Peyer's patch (tissue), 4 donors: ENCODE measurements at regions not wholly inside any gene's neighbourhood (a gene's known extent, or its start where the extent isn't known, plus 50 kb on each side); places are given as distances from the start of the nearest gene placed in this dataset.

ENCODE experiments used
- POLR2A ChIP-seq, 2 donors: fragments of 450-650 bp; IDR thresholded peaks; one replicate each; pipeline ENCODE4 v1.5.1; 2017; ENCODE audit warnings: antibody characterized with exemption in 2 of 2, mild to moderate bottlenecking in 2 of 2, moderate library complexity in 2 of 2
- TF ChIP-seq, protein P1 (sequence below), 6 experiments: fragments of 450-650 bp in 4 of 6; fragments of 200-600 bp in 2 of 6; sonication (generic) in 1 of 6; IDR thresholded peaks; one replicate each; pipeline ENCODE4 v1.5.1; 2017 to 2019; ENCODE audit warnings: antibody characterized with exemption in 6 of 6, mild to moderate bottlenecking in 3 of 6, moderate library complexity in 1 of 6

DNA sequence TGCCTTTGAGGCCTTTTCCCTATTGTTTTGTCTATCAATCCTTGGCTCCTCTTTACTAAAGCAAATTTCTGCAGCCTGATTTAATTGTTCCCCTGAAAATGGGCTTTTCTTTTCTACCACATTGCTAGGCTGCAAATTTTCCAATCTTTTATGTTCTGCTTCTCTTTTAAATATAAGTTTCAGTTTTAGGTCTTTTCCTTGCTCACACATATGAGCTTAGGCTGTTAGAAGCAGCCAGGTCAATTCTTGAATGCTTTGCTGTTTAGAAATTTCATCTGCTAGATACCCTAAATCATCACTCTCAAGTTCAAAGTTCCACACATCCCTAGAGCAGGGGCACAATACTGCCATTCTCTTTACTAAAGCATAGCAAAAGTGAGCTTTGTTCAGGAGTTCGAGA, 159.6 kb downstream of the ARL4A start:
- no peak for TF ChIP-seq POLR2A (IDR thresholded peaks at IDR 0.05)
- TF ChIP-seq, protein P1, sequence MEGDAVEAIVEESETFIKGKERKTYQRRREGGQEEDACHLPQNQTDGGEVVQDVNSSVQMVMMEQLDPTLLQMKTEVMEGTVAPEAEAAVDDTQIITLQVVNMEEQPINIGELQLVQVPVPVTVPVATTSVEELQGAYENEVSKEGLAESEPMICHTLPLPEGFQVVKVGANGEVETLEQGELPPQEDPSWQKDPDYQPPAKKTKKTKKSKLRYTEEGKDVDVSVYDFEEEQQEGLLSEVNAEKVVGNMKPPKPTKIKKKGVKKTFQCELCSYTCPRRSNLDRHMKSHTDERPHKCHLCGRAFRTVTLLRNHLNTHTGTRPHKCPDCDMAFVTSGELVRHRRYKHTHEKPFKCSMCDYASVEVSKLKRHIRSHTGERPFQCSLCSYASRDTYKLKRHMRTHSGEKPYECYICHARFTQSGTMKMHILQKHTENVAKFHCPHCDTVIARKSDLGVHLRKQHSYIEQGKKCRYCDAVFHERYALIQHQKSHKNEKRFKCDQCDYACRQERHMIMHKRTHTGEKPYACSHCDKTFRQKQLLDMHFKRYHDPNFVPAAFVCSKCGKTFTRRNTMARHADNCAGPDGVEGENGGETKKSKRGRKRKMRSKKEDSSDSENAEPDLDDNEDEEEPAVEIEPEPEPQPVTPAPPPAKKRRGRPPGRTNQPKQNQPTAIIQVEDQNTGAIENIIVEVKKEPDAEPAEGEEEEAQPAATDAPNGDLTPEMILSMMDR (IDR thresholded peaks at IDR 0.05): no peak
